ENCODE measurements at regions not wholly inside any gene's neighbourhood (a gene's known extent, or its start where the extent isn't known, plus 50 kb on each side); places are given as distances from the start of the nearest gene placed in this dataset.

- H3K4me3 ChIP-seq (ENCODE audit: low read depth, low read length) = no peak overlapping the region
- TF ChIP-seq CTCF (IDR thresholded peaks at IDR 0.05; ENCODE audit: low read depth, low read length) = no peak
Observed at GRCh38 chr6:103273048-103273447, 1586.7 kb downstream of the HACE1 start.

- no peak overlapping the region for H3K4me3 ChIP-seq (ENCODE audit: low read depth, low read length)
- no peak for TF ChIP-seq CTCF (IDR thresholded peaks at IDR 0.05; ENCODE audit: low read depth, low read length)
Observed at GRCh38 chr6:103269581-103269980, 1590.1 kb downstream of the HACE1 start.

- TF ChIP-seq CTCF (IDR thresholded peaks at IDR 0.05; ENCODE audit: low read depth, low read length) = no peak
- H3K4me3 ChIP-seq (ENCODE audit: low read depth, low read length) = no peak overlapping the region
Observed at GRCh38 chr6:103268335-103268734, 1591.4 kb downstream of the HACE1 start.

GRCh38 chr6:103264020-103264419 lies 1595.7 kb downstream of the HACE1 start:
- no peak for TF ChIP-seq CTCF (IDR thresholded peaks at IDR 0.05; ENCODE audit: low read depth, low read length)

GRCh38 chr6:103255132-103255531 lies 1604.6 kb downstream of the HACE1 start:
- no peak for TF ChIP-seq CTCF (IDR thresholded peaks at IDR 0.05; ENCODE audit: low read depth, low read length)
- H3K4me3 ChIP-seq (ENCODE audit: low read depth, low read length) = no peak overlapping the region

More at GRCh38 chr6:103264020-103264419, 1595.7 kb downstream of the HACE1 start:
- H3K4me3 ChIP-seq (ENCODE audit: low read depth, low read length) = no peak overlapping the region

GRCh38 chr6:103236923-103237322 lies 1622.8 kb downstream of the HACE1 start:
- H3K4me3 ChIP-seq (ENCODE audit: low read depth, low read length) = no peak overlapping the region
- no peak for TF ChIP-seq CTCF (IDR thresholded peaks at IDR 0.05; ENCODE audit: low read depth, low read length)

- no peak for TF ChIP-seq CTCF (IDR thresholded peaks at IDR 0.05; ENCODE audit: low read depth, low read length)
- no peak overlapping the region for H3K4me3 ChIP-seq (ENCODE audit: low read depth, low read length)
Observed at GRCh38 chr6:103231181-103231580, 1628.5 kb downstream of the HACE1 start.
